GM12878 (cell line): ENCODE measurements at regions not wholly inside any gene's neighbourhood (a gene's known extent, or its start where the extent isn't known, plus 50 kb on each side); places are given as distances from the start of the nearest gene placed in this dataset.

Experiments used
- ATAC-seq: fragments of 200-7000 bp; cut with Tn5 transposase; 3 replicates; pipeline ENCODE4 v1.9.1; 2020; ENCODE audit warnings: mild to moderate bottlenecking, moderate library complexity
- BruUV-seq: library from RNA; stranded (reverse); fragments of 400-500 nt; replicated peaks from 2 replicates; lab custom pipeline; 2021; lab: Mats Ljungman, UMichigan
- CTCF ChIA-PET: fragments of 300-600 bp; sonication (Branson Sonifier 250); formaldehyde crosslinking; extraction: SDS; loops from one replicate; lab custom pipeline; 2021; ENCODE audit warnings: inconsistent platforms; lab: Yijun Ruan, JAX
- POLR2A ChIA-PET: fragments of 350-600 bp; formaldehyde crosslinking; extraction: SDS; loops from one replicate; lab custom pipeline; 2021; ENCODE audit warnings: inconsistent platforms; lab: Charles Lee
- RAD21 ChIA-PET: fragments of 300-600 bp; sonication (Branson Sonifier 250); formaldehyde crosslinking; loops from one replicate; lab custom pipeline; 2023; ENCODE audit warnings: antibody characterized with exemption; ENCODE audit not compliant: unreplicated experiment; lab: Charles Lee
- SMC1A ChIA-PET: fragments of 300-600 bp; sonication (Branson Sonifier 250); formaldehyde crosslinking; loops from one replicate; lab custom pipeline; 2023; ENCODE audit not compliant: unreplicated experiment, uncharacterized antibody; lab: Charles Lee
- DNase-seq: peaks from one replicate; pipeline ENCODE4 v3.0.0-alpha.2; 2011; ENCODE audit warnings: low read depth, low spot score
- FAIRE-seq: peaks from 3 replicates; lab custom pipeline; 2011; peaks lifted over from hg19 to GRCh38; lab: Jason Lieb, UNC
- H2AFZ ChIP-seq: 2 replicates; pipeline ENCODE4 v1.6.0; 2011; ENCODE audit warnings: low read depth, low read length, control low read depth; ENCODE audit not compliant: control insufficient read depth
- H3K27ac ChIP-seq: 2 replicates; pipeline ENCODE4 v1.5.1; 2011; ENCODE audit warnings: control low read depth; ENCODE audit not compliant: control insufficient read depth, insufficient read depth
- H3K27me3 ChIP-seq, 2 experiments: replicated peaks in 1 of 2; 2 replicates each; pipeline versions ENCODE4 v1.6.0 to v1.6.1; 2011; ENCODE audit warnings: low read length in 1 of 2; ENCODE audit not compliant: control insufficient read depth in 2 of 2, insufficient read depth in 2 of 2
- H3K36me3 ChIP-seq, 2 experiments: 2 replicates each; pipeline ENCODE4 v1.5.1; 2011; ENCODE audit warnings: low read length in 1 of 2; ENCODE audit not compliant: control insufficient read depth in 2 of 2, insufficient read depth in 2 of 2
- H3K4me1 ChIP-seq: 2 replicates; pipeline ENCODE4 v1.6.1; 2011; ENCODE audit warnings: mild to moderate bottlenecking, low read length, moderate library complexity, mixed read lengths; ENCODE audit not compliant: control insufficient read depth, insufficient read depth
- H3K4me2 ChIP-seq: 2 replicates; pipeline ENCODE4 v1.6.0; 2011; ENCODE audit warnings: control low read depth; ENCODE audit not compliant: control insufficient read depth, insufficient read depth
- H3K4me3 ChIP-seq: fragments of 200-600 bp; sonication (generic); 2 replicates; pipeline ENCODE4 v1.5.1; 2016
- H3K79me2 ChIP-seq: 2 replicates; pipeline ENCODE4 v1.6.0; 2011; ENCODE audit warnings: low read length; ENCODE audit not compliant: control insufficient read depth, insufficient read depth
- H3K9ac ChIP-seq: 2 replicates; pipeline ENCODE4 v1.8.0; 2011; ENCODE audit warnings: low read length, control low read depth, mixed read lengths; ENCODE audit not compliant: control insufficient read depth, insufficient read depth
- H3K9me3 ChIP-seq: replicated peaks from 3 replicates; pipeline ENCODE4 v1.5.1; 2011; ENCODE audit warnings: mild to moderate bottlenecking, low read length; ENCODE audit not compliant: control insufficient read depth, insufficient read depth
- H4K20me1 ChIP-seq: 2 replicates; pipeline ENCODE4 v1.6.0; 2011; ENCODE audit not compliant: control insufficient read depth, insufficient read depth
- IKZF1 ChIP-seq: fragments of 450-650 bp; conservative IDR thresholded peaks from 2 replicates; pipeline ENCODE4 v1.6.1; 2017; ENCODE audit warnings: antibody characterized with exemption, mild to moderate bottlenecking
- JUND ChIP-seq: IDR thresholded peaks from 2 replicates; pipeline ENCODE4 v1.6.1; 2012; ENCODE audit warnings: low read depth, mild to moderate bottlenecking, low read length, improper control_type of control experiment, moderate library complexity
- KDM1A ChIP-seq: fragments of 200-600 bp; sonication (generic); IDR thresholded peaks from 2 replicates; pipeline ENCODE4 v1.6.1; 2016; ENCODE audit warnings: borderline replicate concordance
- MEF2A ChIP-seq: IDR thresholded peaks from 2 replicates; pipeline ENCODE4 v1.6.1; 2011; ENCODE audit warnings: low read depth, mild to moderate bottlenecking, low read length, moderate library complexity; ENCODE audit not compliant: insufficient read depth
- MEF2B ChIP-seq: fragments of 450-650 bp; IDR thresholded peaks from 2 replicates; pipeline ENCODE4 v1.6.1; 2018; ENCODE audit warnings: mild to moderate bottlenecking, moderate library complexity; ENCODE audit not compliant: partially characterized antibody, poor library complexity, severe bottlenecking
- POLR2AphosphoS5 ChIP-seq: IDR thresholded peaks from 2 replicates; pipeline ENCODE4 v1.6.1; 2011; ENCODE audit warnings: mild to moderate bottlenecking, low read length, inconsistent platforms
- TARDBP ChIP-seq: IDR thresholded peaks from 2 replicates; pipeline ENCODE4 v1.6.1; 2016; ENCODE audit warnings: borderline replicate concordance
- ZNF24 ChIP-seq: fragments of 450-650 bp; IDR thresholded peaks from 2 replicates; pipeline ENCODE4 v1.6.1; 2017; ENCODE audit warnings: antibody characterized with exemption, mild to moderate bottlenecking
- ZNF274 ChIP-seq: IDR thresholded peaks from one replicate; pipeline ENCODE4 v1.8.0; 2011; ENCODE audit not compliant: insufficient read length, insufficient read depth
- in situ Hi-C: fragments of 300-500 bp; cut with MboI; formaldehyde crosslinking; loops from 9 replicates; pipeline ENCODE4 v1.14.3; 2018; ENCODE audit warnings: mixed read lengths
- intact Hi-C: fragments of 100-400 bp; cut with micrococcal nuclease; formaldehyde crosslinking; loops from one replicate; pipeline ENCODE4 v1.14.2; 2022; ENCODE audit not compliant: unreplicated experiment
- TF ChIP-seq, protein P1 (sequence below): fragments of 450-650 bp; IDR thresholded peaks from 2 replicates; pipeline ENCODE4 v1.6.1; 2016; ENCODE audit warnings: mild to moderate bottlenecking
- TF ChIP-seq, protein P2 (sequence below): fragments of 150-350 bp; IDR thresholded peaks from 2 replicates; pipeline ENCODE4 v1.6.1; 2014; ENCODE audit warnings: mild to moderate bottlenecking, low read depth, low read length
- TF ChIP-seq, protein P3 (sequence below): fragments of 450-650 bp; IDR thresholded peaks from 2 replicates; pipeline ENCODE4 v1.6.1; 2014; ENCODE audit warnings: mild to moderate bottlenecking
- TF ChIP-seq, protein P4 (sequence below): IDR thresholded peaks from 2 replicates; pipeline ENCODE4 v1.6.1; 2011; ENCODE audit warnings: low read depth, mild to moderate bottlenecking, low read length, moderate library complexity, borderline replicate concordance; ENCODE audit errors: extremely low read depth

DNA sequence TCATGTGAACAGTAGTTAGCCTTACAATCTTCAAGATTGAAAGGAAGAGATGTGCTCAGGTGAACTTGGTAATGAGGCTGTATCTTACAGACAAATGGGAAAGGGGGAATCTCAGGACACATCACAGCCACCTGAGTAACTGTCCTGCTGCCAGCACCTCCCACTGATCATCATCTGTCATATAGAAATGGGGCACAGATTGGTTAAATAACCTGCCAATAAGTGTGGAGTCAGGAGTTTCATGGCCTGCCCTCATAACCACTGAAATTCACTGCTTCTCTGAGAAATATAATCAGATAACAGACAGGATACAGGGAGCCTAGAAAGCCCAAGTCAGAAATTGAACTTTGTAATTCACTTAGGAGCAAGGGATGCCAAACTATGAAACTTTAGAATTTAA lies 64.9 kb upstream of the TAS2R16 start:
- Histone ChIP-seq H3K4me3 (no peak overlapping the region), H4K20me1 (no peaks in the 10 kb centered on the region), H3K36me3 (no peaks in the 10 kb centered on the region), H3K27ac (no peak overlapping the region), H2AFZ (no peak overlapping the region), H3K4me2 (no peak overlapping the region), H3K9me3 (no peaks in the 10 kb centered on the region), H3K9ac (no peak overlapping the region), H3K4me1 (no peaks in the 10 kb centered on the region), H3K27me3 (no peaks in the 10 kb centered on the region), H3K79me2 (no peaks in the 10 kb centered on the region)
- intact Hi-C loops (no loop called here), in situ Hi-C loops (no loop called here)
- DNase-seq, result no peak
- SMC1A ChIA-PET, result no interaction called here
- RAD21 ChIA-PET, result no interaction called here
- no peak for ATAC-seq
- no TSS peak for BruUV-seq
- FAIRE-seq, result no peak
- POLR2A ChIA-PET, result no interaction called here
- CTCF ChIA-PET, result interaction anchor here (0.8 to 1.2 kb wide), 2 partner anchors 10 to 94 kb away, joined by 3 read pairs; no protein-coding TSS in a partner anchor
- TF ChIP-seq MEF2A (no peak), JUND (no peak), POLR2AphosphoS5 (no peak), ZNF274 (no peak)
- TF ChIP-seq, protein P1, sequence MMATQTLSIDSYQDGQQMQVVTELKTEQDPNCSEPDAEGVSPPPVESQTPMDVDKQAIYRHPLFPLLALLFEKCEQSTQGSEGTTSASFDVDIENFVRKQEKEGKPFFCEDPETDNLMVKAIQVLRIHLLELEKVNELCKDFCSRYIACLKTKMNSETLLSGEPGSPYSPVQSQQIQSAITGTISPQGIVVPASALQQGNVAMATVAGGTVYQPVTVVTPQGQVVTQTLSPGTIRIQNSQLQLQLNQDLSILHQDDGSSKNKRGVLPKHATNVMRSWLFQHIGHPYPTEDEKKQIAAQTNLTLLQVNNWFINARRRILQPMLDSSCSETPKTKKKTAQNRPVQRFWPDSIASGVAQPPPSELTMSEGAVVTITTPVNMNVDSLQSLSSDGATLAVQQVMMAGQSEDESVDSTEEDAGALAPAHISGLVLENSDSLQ, result 0 out of 2 replicates have a peak, but pooled peaks have one; percentile 9

DNA sequence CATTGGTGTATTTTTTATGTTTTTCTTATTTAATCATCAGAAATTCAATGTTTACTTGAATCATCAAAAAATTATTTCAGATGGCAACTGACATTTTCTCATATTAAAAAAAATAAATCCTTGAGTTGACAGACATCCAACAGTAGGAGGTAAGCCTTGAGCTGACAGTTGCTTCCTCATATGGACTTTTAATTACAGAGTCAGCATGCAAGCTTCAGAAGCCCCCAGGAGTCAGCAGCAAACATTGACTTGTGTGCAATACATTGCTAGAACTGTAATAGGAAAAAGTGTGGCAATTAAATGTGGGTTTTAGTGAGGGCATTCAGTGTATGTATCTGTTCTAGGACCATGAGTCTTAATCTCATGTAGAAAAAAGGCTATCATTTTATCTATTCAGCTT lies 62.4 kb upstream of the TAS2R16 start:
- H3K36me3 ChIP-seq, result no peaks in the 10 kb centered on the region
- no peak overlapping the region for H2AFZ ChIP-seq
- no peaks in the 10 kb centered on the region for H3K4me1 ChIP-seq
- RAD21 ChIA-PET, result no interaction called here
- H3K27ac ChIP-seq, result no peak overlapping the region
- SMC1A ChIA-PET, result no interaction called here
- no peak overlapping the region for H3K4me3 ChIP-seq
- no peaks in the 10 kb centered on the region; the same call in 2 of the 3 replicates for H3K9me3 ChIP-seq
- POLR2A ChIA-PET, result no interaction called here
- CTCF ChIA-PET, result interaction anchor here (1.1 kb wide), 1 partner anchor 310 kb away, joined by 3 read pairs; no protein-coding TSS in a partner anchor
- no peak overlapping the region for H3K9ac ChIP-seq
- DNase-seq, result no peak
- BruUV-seq, result no TSS peak
- TF ChIP-seq, protein P2, sequence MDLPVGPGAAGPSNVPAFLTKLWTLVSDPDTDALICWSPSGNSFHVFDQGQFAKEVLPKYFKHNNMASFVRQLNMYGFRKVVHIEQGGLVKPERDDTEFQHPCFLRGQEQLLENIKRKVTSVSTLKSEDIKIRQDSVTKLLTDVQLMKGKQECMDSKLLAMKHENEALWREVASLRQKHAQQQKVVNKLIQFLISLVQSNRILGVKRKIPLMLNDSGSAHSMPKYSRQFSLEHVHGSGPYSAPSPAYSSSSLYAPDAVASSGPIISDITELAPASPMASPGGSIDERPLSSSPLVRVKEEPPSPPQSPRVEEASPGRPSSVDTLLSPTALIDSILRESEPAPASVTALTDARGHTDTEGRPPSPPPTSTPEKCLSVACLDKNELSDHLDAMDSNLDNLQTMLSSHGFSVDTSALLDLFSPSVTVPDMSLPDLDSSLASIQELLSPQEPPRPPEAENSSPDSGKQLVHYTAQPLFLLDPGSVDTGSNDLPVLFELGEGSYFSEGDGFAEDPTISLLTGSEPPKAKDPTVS, result no peak
- no peak for TF ChIP-seq KDM1A
- no peak for TF ChIP-seq TARDBP
- TF ChIP-seq, protein P3, sequence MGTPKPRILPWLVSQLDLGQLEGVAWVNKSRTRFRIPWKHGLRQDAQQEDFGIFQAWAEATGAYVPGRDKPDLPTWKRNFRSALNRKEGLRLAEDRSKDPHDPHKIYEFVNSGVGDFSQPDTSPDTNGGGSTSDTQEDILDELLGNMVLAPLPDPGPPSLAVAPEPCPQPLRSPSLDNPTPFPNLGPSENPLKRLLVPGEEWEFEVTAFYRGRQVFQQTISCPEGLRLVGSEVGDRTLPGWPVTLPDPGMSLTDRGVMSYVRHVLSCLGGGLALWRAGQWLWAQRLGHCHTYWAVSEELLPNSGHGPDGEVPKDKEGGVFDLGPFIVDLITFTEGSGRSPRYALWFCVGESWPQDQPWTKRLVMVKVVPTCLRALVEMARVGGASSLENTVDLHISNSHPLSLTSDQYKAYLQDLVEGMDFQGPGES, result no peak
- TF ChIP-seq MEF2B, result no peak
- no peak for TF ChIP-seq ZNF24
- TF ChIP-seq, protein P4, sequence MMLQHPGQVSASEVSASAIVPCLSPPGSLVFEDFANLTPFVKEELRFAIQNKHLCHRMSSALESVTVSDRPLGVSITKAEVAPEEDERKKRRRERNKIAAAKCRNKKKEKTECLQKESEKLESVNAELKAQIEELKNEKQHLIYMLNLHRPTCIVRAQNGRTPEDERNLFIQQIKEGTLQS, result no peak
- TF ChIP-seq IKZF1, result no peak
- no peaks in the 10 kb centered on the region for H3K27me3 ChIP-seq
- in situ Hi-C loops (no loop called here), intact Hi-C loops (loop anchor here (10.0 kb wide), 1 partner anchor 373 kb away; no protein-coding TSS in a partner anchor)
- ATAC-seq, result no peak
- H4K20me1 ChIP-seq, result no peaks in the 10 kb centered on the region
- no peak overlapping the region for H3K4me2 ChIP-seq
- H3K79me2 ChIP-seq, result no peaks in the 10 kb centered on the region
- FAIRE-seq, result no peak
